ENCODE measurements at regions not wholly inside any gene's neighbourhood (a gene's known extent, or its start where the extent isn't known, plus 50 kb on each side); places are given as distances from the start of the nearest gene placed in this dataset.

GRCh38 chr5:125257057-125257972, 510.9 kb upstream of the ZNF608 start:
- no peak for DNase-seq

DNA sequence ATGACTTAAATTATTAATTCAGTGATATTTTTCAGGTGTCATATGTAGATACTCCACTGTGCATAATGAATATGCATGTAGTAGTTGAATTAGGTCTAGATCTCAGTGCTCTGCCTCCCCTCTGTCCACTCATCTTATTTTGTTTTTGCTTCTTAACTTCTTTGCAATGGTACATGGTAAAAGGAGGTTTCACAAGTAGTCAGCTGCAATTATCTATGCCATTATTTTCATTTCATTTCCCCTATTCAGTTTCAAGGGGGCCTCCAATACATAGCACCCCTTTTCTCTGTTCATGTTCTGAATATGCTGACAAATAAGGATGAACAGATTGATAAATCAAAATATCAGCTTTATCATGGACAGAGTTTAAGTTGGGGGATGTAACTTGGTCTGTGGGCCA, 511.6 kb upstream of the ZNF608 start:
- no peak for DNase-seq

DNA sequence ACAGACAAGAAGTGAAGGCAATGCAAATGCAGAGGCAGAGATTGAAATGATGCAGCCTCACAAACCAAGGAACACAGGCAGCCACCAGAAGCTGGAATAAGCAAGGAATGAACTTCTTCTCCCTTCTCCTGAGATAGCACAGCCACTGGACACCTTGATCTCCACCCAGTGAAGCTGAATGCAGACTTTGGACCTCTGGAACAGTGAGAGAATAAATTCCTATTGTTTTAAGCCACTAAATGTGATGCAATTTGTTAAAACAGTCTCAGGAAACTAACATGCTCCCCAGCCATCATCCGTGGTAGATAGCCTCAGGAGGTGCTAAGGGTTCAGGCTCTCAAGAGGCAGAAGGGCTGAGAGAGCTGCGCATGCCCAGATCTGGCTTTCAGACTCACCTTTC, 512.2 kb upstream of the ZNF608 start:
- no peak for DNase-seq

GRCh38 chr5:125261505-125262250, 515.2 kb upstream of the ZNF608 start:
- DNase-seq = no peak

DNA sequence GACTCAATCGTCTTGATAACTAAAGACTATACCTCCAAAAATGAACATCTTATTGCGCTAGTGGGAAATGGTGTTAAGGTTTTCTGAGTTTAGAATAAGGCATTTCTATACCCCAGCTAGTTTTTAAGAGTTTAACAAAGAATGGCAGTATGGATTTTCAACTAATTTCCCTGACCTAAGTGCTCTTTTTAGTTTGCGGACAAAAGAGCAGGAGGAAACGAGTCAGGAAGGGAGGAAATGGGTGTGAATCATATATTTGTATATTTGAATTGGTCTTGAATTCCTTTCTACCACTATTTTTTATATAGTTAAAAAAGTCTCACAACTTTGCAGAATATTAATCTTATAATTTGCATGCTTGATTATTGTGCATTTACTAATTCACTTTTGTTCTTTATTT, 516.3 kb upstream of the ZNF608 start:
- DNase-seq = no peak

GRCh38 chr5:125263356-125263755, 516.9 kb upstream of the ZNF608 start:
- DNase-seq = no peak

GRCh38 chr5:125266106-125266505, 519.7 kb upstream of the ZNF608 start:
- no peak for DNase-seq

- no peak for DNase-seq
Measured at GRCh38 chr5:125267636-125268248, 521.3 kb upstream of the ZNF608 start.

DNA sequence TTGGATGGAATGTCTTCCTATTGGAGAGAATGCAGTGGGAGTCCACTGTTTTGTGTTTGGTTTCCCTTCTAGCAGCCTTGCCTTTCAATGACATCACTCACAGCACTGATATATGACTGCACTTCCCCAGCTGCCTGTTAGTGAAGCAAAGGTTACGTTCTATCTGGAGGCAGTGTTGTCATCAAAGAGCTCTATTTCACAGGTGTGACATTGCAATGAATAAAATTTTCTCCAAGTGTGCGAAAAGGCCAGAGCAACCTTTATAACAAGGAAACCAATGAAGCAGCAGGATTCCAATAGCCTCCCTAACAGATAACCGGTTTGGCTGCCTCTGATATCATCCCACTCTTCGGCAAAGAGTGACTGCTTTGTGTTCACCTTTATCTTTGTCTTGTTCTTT, 523.5 kb upstream of the ZNF608 start:
- DNase-seq = no peak

GRCh38 chr5:125272357-125272756, 525.9 kb upstream of the ZNF608 start:
- DNase-seq = no peak

GRCh38 chr5:125274211-125274610, 527.8 kb upstream of the ZNF608 start:
- no peak for DNase-seq

DNA sequence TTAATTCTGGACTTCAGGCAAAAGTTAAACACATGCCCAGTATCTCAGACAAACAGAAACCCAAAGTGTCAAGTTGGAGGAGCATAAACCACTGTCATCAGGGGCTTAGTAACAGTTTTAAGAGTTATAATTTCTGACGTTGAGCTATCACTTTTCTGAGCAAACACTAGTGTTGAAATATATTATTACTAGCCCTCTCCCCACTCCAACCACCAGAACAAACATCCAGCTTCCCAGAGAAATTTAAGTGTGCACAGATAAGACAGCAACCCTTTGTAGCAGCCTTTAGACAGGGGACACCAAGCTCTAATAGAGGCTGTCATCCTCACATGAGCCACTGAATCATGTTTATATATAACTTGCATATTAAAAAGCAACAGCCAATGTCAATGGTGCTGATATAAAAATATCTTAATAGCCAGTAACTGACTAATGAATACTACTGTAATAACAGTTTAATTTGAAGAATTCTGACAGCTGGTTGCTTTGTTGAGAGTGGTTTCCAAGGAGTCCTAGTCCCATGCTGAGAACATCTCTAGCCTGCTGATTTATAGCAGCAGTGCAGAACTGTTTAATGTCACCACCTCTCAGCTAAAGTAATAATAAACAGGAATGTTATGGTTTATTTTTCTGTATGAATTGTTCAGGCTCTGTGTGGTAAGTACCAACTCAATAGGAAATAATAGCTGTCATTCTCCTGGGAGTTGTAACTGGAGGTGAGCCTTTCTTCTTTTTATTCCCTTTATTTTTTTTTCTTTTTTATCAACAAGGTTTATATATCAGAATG, 528.7 kb upstream of the ZNF608 start:
- no peak for DNase-seq

DNA sequence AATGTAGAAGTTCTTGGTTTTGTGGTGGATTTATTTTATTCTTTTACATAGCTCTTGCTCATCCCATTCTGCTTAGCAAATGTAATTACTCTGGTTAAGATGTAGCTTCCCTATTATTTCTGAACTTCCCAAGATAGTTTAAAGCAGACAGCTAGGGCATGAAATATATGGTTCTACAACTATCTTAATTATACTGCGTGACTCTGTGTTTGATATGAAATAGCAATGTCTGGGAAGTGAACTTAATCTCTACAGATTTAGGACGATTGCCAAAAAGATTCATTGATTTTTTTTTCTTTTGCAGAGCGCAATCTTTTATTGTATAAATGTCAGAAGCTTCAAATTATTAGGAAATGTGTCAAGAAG, 529.3 kb upstream of the ZNF608 start:
- DNase-seq = no peak

DNA sequence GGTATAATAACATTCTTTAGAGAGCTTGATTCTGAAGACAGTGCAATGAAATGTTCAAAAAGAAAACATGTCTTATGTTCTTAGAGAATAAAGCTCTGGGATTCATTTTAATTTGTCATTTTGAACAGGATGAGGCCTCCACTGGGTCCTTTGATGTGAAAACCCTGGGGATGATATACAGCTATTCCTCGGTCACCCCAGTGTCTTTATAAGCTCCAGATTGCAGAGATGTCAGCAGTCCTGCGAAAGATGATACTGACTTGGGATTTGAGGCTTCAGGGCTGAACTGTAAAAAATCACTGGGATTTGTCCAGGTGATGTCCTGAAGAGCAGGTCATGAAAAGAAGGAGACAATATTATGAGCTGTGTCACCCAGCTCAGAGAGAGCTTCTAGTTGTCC, 529.7 kb upstream of the ZNF608 start:
- no peak for DNase-seq

DNA sequence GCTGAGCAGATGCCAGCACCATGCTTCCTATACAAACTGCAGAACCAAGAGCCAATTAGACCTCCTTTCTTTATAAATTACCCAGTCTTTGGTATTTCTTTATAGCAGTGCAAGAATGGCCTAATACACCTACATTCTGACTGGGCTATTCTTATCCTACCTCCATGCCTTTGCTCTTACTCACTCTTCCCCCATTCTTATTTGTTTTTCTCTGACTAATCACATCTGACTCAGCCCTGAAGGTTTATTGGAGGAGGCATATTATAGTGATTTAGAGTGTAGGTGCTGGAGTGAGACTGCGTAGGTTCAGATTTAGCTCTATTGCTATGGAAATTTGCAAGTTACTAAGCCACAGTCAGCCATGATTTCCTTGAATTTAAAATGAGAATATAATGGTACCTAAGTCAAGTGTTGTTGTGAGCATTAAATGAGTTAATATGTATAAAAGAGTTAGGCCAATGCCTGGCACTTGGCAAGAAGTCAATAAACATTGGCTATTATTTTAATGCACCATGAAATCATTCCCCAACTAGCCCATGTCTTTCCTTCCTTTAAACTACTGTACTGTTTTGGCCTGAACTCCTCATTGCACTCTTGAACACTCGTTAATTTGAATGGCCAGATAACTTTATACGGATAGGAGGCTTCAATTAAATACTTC, 531.2 kb upstream of the ZNF608 start:
- DNase-seq = no peak

DNA sequence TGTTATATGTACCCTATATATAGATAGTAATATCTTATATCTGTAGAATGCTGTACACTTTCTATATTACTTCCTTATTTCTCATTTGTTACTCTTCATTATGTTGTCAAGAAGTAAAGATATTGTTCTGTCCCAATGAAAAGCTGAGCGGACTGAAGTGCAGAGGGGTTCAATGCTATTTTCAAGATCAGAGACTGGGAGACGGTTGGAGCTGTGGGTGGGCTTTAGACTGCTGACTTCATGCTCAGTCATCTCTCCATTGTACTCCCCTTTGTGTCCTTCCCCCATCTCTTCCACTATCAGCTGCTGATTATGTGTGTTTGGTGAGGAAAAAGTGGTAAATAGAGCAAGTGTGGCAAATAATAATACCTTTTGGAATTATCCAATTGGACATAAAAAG, 532.3 kb upstream of the ZNF608 start:
- no peak for DNase-seq

DNA sequence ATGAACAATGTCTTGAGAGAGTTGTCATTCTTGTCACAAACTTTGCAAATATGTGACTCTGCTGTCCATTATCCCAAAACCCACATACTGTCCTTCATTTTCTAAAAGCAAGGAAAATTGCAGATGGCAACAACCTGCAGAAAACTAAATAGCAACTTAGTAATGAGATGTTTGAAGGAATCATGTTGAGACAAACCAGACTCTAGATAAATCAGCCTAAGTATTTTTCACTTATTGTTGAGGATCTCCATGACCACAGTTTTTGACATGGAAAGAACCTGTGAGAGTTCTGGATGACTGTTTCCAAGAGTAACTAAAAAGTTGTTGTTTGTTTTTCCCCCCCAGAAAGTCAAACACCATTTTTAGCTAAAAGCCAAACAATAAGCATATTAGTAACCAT, 535.2 kb upstream of the ZNF608 start:
- DNase-seq = no peak

DNA sequence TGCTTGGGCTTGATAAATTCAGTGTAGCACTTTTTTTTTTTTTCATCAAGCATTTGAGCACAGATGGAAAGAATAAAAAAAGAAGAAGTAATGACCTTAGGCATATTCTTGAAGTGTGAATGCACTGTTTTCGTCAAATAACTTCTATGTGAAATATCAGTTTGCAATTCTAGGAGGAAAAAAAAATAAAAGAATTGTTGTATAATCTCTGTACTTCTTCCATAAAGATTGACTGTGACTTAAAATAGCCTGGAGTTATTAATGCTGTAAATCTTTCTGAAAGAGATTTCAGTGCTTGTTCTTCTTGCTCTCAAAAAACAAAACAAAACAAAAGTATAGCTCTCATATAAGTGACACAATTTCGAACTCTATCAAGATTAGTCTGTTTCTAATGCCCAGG, 536.9 kb upstream of the ZNF608 start:
- DNase-seq = no peak

- DNase-seq = no peak
Measured at GRCh38 chr5:125286271-125286670, 539.8 kb upstream of the ZNF608 start.

- no peak for DNase-seq
Measured at GRCh38 chr5:125289606-125290005, 543.2 kb upstream of the ZNF608 start.

GRCh38 chr5:125290935-125291334, 544.5 kb upstream of the ZNF608 start:
- DNase-seq = no peak

DNA sequence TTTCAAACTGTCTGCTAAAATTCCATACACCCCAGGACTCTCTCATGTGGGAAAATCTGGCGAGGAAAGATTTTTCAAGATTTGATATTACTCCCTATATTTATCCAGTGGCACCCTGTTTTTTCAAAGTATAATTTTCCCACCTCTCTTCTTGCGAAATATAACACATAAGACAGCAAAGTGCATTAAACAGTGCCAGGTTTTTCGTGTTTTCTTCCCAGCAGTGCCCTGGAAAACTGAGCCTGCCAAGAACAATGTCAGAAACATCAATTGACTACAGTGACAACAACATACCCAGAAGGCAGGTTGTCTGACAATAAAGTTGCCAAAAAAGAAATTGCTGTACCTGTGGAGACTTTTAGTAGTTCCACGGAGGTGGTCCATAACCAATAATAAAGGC, 545.0 kb upstream of the ZNF608 start:
- no peak for DNase-seq

All from right kidney (tissue), 1 donor.